ENCODE measurements at regions not wholly inside any gene's neighbourhood (a gene's known extent, or its start where the extent isn't known, plus 50 kb on each side); places are given as distances from the start of the nearest gene placed in this dataset.

GRCh38 chr3:16818945-16819344 lies 65.8 kb upstream of the PLCL2 start:
- TF ChIP-seq GATA2 (IDR thresholded peaks at IDR 0.05; ENCODE audit: low read depth, low read length) (no peak), GATA3 (IDR thresholded peaks at IDR 0.05; ENCODE audit: low read depth, low read length) (no peak)
